ENCODE measurements at regions not wholly inside any gene's neighbourhood (a gene's known extent, or its start where the extent isn't known, plus 50 kb on each side); places are given as distances from the start of the nearest gene placed in this dataset.

DNA sequence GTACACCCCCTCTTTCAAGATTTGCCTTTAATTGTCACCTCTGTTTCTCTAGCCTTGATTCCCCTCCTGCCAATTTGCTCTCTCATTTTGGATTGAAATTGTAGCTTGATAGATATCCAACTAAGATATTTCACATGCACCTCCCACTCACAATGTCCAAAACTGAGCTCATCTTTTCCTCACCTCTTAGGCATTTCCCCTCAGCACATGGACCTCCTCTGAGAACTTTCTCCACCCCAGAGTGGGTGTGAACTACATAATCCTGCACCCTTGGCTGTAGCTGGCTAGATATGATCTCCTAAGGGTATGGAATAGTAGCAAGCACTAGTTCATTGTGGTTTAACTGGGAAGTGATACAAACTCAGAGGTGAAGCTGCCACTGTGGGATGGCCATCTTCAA lies 91.5 kb upstream of the SESN3 start:
- CTCF ChIA-PET = interaction anchor here (0.8 kb wide), 1 partner anchor 15 kb away, joined by 4 read pairs; no protein-coding TSS in a partner anchor
- peaks cover 3% of the 10 kb centered on the region for H3K27me3 Mint-ChIP-seq (ENCODE audit: insufficient read depth, unreplicated experiment)
- DNase-seq = no peak
- Histone ChIP-seq H3K36me3 (ENCODE audit: control insufficient read depth, insufficient read depth, low read length) (no peaks in the 10 kb centered on the region), H3K4me3 (ENCODE audit: low read depth, low read length) (no peak overlapping the region), H3K27me3 (replicated peaks; ENCODE audit: control insufficient read depth, insufficient read depth, low read length) (no peaks in the 10 kb centered on the region), H3K9me3 (no peaks in the 10 kb centered on the region), H3K4me1 (no peaks in the 10 kb centered on the region)
- no peaks in the 10 kb centered on the region for H3K36me3 Mint-ChIP-seq (ENCODE audit: insufficient read depth, unreplicated experiment)
- POLR2A ChIA-PET = no interaction called here
- peaks cover 9% of the 10 kb centered on the region for H3K4me1 Mint-ChIP-seq (ENCODE audit: low read depth, unreplicated experiment)
- H3K4me3 Mint-ChIP-seq (ENCODE audit: unreplicated experiment) = no peak overlapping the region
- BruUV-seq (replicated peaks) = no TSS peak
- TF ChIP-seq, protein P1, sequence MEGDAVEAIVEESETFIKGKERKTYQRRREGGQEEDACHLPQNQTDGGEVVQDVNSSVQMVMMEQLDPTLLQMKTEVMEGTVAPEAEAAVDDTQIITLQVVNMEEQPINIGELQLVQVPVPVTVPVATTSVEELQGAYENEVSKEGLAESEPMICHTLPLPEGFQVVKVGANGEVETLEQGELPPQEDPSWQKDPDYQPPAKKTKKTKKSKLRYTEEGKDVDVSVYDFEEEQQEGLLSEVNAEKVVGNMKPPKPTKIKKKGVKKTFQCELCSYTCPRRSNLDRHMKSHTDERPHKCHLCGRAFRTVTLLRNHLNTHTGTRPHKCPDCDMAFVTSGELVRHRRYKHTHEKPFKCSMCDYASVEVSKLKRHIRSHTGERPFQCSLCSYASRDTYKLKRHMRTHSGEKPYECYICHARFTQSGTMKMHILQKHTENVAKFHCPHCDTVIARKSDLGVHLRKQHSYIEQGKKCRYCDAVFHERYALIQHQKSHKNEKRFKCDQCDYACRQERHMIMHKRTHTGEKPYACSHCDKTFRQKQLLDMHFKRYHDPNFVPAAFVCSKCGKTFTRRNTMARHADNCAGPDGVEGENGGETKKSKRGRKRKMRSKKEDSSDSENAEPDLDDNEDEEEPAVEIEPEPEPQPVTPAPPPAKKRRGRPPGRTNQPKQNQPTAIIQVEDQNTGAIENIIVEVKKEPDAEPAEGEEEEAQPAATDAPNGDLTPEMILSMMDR (IDR thresholded peaks at IDR 0.05; ENCODE audit: insufficient read depth in 1 of 2, low read depth in 1 of 2, low read length in 1 of 2, severe bottlenecking in 1 of 2, unreplicated experiment in 1 of 2) = no peak
- no peak overlapping the region for H3K27ac Mint-ChIP-seq (ENCODE audit: unreplicated experiment)
- intact Hi-C loops (cut with micrococcal nuclease; ENCODE audit: unreplicated experiment) = no loop called here
- peaks cover 34% of the 10 kb centered on the region for H3K9me3 Mint-ChIP-seq (ENCODE audit: unreplicated experiment)

DNA sequence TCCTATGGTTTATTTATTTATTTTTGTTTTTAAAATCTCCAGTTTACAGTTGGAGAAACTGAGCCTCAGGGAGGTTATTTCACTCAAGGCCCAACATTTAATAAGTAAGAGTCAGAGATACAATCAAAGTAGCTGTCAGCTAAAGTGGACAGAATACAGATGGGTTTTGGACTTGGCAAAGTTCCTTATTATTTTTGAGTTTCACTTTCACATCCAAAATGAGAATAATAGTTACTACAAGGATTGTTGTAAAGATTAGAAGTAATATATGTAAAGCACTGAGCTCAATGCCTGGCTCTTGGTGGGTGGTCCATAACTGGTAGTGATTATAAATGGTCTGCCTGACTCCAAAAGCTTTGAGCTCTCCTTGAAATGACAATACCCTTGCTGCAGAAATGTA lies 87.5 kb upstream of the SESN3 start:
- Mint-ChIP-seq H3K27me3 (ENCODE audit: insufficient read depth, unreplicated experiment) (peaks cover 3% of the 10 kb centered on the region), H3K4me1 (ENCODE audit: low read depth, unreplicated experiment) (no peaks in the 10 kb centered on the region), H3K4me3 (ENCODE audit: unreplicated experiment) (no peak overlapping the region), H3K9me3 (ENCODE audit: unreplicated experiment) (peaks cover 31% of the 10 kb centered on the region), H3K27ac (ENCODE audit: unreplicated experiment) (no peak overlapping the region), H3K36me3 (ENCODE audit: insufficient read depth, unreplicated experiment) (no peaks in the 10 kb centered on the region)
- Histone ChIP-seq H3K27me3 (replicated peaks; ENCODE audit: control insufficient read depth, insufficient read depth, low read length) (no peaks in the 10 kb centered on the region), H3K4me1 (no peaks in the 10 kb centered on the region), H3K36me3 (ENCODE audit: control insufficient read depth, insufficient read depth, low read length) (no peaks in the 10 kb centered on the region), H3K4me3 (ENCODE audit: low read depth, low read length) (no peak overlapping the region), H3K9me3 (no peaks in the 10 kb centered on the region)
- ChIA-PET CTCF (no interaction called here), POLR2A (no interaction called here)
- no TSS peak for BruUV-seq (replicated peaks)
- intact Hi-C loops (cut with micrococcal nuclease; ENCODE audit: unreplicated experiment) = no loop called here
- DNase-seq = no peak
- TF ChIP-seq, protein P1 (IDR thresholded peaks at IDR 0.05; ENCODE audit: insufficient read depth in 1 of 2, low read depth in 1 of 2, low read length in 1 of 2, severe bottlenecking in 1 of 2, unreplicated experiment in 1 of 2) = no peak

DNA sequence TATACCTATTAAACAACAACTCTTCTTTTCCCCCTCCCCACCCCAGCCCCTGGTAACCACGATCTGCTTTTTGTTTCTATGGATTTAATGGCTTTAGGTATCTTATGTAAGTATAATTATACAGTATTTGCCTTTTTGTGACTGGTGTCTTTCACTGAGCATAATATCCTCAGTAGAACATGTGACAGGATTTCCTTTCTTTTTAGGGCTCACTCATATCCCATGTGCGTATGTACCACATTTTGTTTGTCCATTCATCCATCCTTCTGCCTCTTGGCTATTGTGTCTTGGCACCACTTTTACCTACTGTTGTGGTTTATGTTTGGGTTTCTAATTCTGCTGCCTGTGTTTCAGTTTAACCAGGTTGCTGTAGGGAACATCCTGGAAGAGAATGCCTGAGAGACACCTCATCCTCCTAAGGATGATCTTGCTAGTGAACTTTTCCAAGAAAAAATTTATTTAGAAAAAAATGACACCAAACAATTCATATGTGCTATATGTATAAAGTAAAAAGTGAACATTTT lies 77.6 kb upstream of the SESN3 start:
- Histone ChIP-seq H3K4me1 (no peaks in the 10 kb centered on the region), H3K27me3 (replicated peaks; ENCODE audit: control insufficient read depth, insufficient read depth, low read length) (no peaks in the 10 kb centered on the region), H3K9me3 (no peaks in the 10 kb centered on the region), H3K4me3 (ENCODE audit: low read depth, low read length) (no peak overlapping the region), H3K36me3 (ENCODE audit: control insufficient read depth, insufficient read depth, low read length) (no peaks in the 10 kb centered on the region)
- POLR2A ChIA-PET = interaction anchor here (0.6 kb wide), 1 partner anchor 26 kb away, joined by 3 read pairs; no protein-coding TSS in a partner anchor
- CTCF ChIA-PET = interaction anchor here (0.9 kb wide), 1 partner anchor 77 kb away, joined by 3 read pairs; the partner anchor contains the start of gene SESN3
- H3K27me3 Mint-ChIP-seq (ENCODE audit: insufficient read depth, unreplicated experiment) = no peaks in the 10 kb centered on the region
- intact Hi-C loops (cut with micrococcal nuclease; ENCODE audit: unreplicated experiment) = no loop called here
- H3K4me1 Mint-ChIP-seq (ENCODE audit: low read depth, unreplicated experiment) = no peaks in the 10 kb centered on the region
- H3K9me3 Mint-ChIP-seq (ENCODE audit: unreplicated experiment) = no peaks in the 10 kb centered on the region
- TF ChIP-seq, protein P1 (IDR thresholded peaks at IDR 0.05; ENCODE audit: insufficient read depth in 1 of 2, low read depth in 1 of 2, low read length in 1 of 2, severe bottlenecking in 1 of 2, unreplicated experiment in 1 of 2) = no peak
- no peaks in the 10 kb centered on the region for H3K36me3 Mint-ChIP-seq (ENCODE audit: insufficient read depth, unreplicated experiment)
- H3K27ac Mint-ChIP-seq (ENCODE audit: unreplicated experiment) = no peak overlapping the region
- H3K4me3 Mint-ChIP-seq (ENCODE audit: unreplicated experiment) = no peak overlapping the region
- DNase-seq = no peak
- BruUV-seq (replicated peaks) = no TSS peak

Measured in Caco-2 (cell line).